Astrocyte (in vitro differentiated cells and primary cell): ENCODE measurements at regions not wholly inside any gene's neighbourhood (a gene's known extent, or its start where the extent isn't known, plus 50 kb on each side); places are given as distances from the start of the nearest gene placed in this dataset.

Experiments used
- DNase-seq: peaks from one replicate; pipeline ENCODE4 v3.0.0-alpha.2; 2010; ENCODE audit warnings: low read depth
- FAIRE-seq: peaks from 2 replicates; lab custom pipeline; 2011; peaks lifted over from hg19 to GRCh38; lab: Jason Lieb, UNC
- H2AFZ ChIP-seq: 2 replicates; pipeline ENCODE4 v1.6.0; 2012; ENCODE audit warnings: low read depth, low read length, inconsistent platforms
- H3K27ac ChIP-seq: 2 replicates; pipeline ENCODE4 v1.5.1; 2011; ENCODE audit warnings: low read depth, low read length, inconsistent platforms
- H3K27me3 ChIP-seq: 2 replicates; pipeline ENCODE4 v1.6.0; 2011; ENCODE audit warnings: low read length, inconsistent platforms; ENCODE audit not compliant: insufficient read depth
- H3K36me3 ChIP-seq: 2 replicates; pipeline ENCODE4 v1.5.1; 2011; ENCODE audit warnings: low read length, inconsistent platforms; ENCODE audit not compliant: insufficient read depth
- H3K4me1 ChIP-seq: 2 replicates; pipeline ENCODE4 v1.5.1; 2011; ENCODE audit warnings: low read length, inconsistent platforms; ENCODE audit not compliant: insufficient read depth
- H3K4me2 ChIP-seq: 2 replicates; pipeline ENCODE4 v1.6.0; 2012; ENCODE audit warnings: low read length, inconsistent platforms
- H3K4me3 ChIP-seq: 2 replicates; pipeline ENCODE4 v1.5.1; 2011; ENCODE audit warnings: low read depth, mild to moderate bottlenecking, low read length, inconsistent platforms; ENCODE audit not compliant: insufficient read depth
- H3K79me2 ChIP-seq: 2 replicates; pipeline ENCODE4 v1.6.0; 2012; ENCODE audit warnings: mild to moderate bottlenecking, low read length, inconsistent platforms; ENCODE audit not compliant: insufficient read depth
- H3K9ac ChIP-seq: 2 replicates; pipeline ENCODE4 v1.6.0; 2012; ENCODE audit warnings: mild to moderate bottlenecking, low read length, inconsistent platforms
- H3K9me3 ChIP-seq: 2 replicates; pipeline ENCODE4 v1.5.1; 2012; ENCODE audit warnings: low read depth, mild to moderate bottlenecking, low read length, inconsistent platforms; ENCODE audit not compliant: insufficient read depth
- H4K20me1 ChIP-seq: 2 replicates; pipeline ENCODE4 v1.6.0; 2012; ENCODE audit warnings: low read length, inconsistent platforms; ENCODE audit not compliant: insufficient read depth
- H3K27ac Mint-ChIP-seq: one replicate; pipeline ENCODE4 v1.8.0; 2021; ENCODE audit warnings: mild to moderate bottlenecking, mixed read lengths; ENCODE audit not compliant: unreplicated experiment
- H3K27me3 Mint-ChIP-seq: one replicate; pipeline ENCODE4 v1.8.0; 2021; ENCODE audit warnings: low read depth, mixed read lengths; ENCODE audit not compliant: unreplicated experiment
- H3K36me3 Mint-ChIP-seq: one replicate; pipeline ENCODE4 v1.8.0; 2021; ENCODE audit warnings: low read depth, mixed read lengths; ENCODE audit not compliant: unreplicated experiment
- H3K4me1 Mint-ChIP-seq: one replicate; pipeline ENCODE4 v1.8.0; 2021; ENCODE audit warnings: low read depth, mixed read lengths; ENCODE audit not compliant: unreplicated experiment
- H3K4me3 Mint-ChIP-seq: one replicate; pipeline ENCODE4 v1.8.0; 2021; ENCODE audit warnings: mild to moderate bottlenecking, moderate library complexity, mixed read lengths; ENCODE audit not compliant: unreplicated experiment
- H3K9me3 Mint-ChIP-seq: one replicate; pipeline ENCODE4 v1.8.0; 2021; ENCODE audit warnings: mild to moderate bottlenecking, mixed read lengths; ENCODE audit not compliant: unreplicated experiment
- CTCF ChIP-seq: IDR thresholded peaks from 2 replicates; pipeline ENCODE4 v1.5.1; 2011; ENCODE audit warnings: low read depth, mild to moderate bottlenecking, inconsistent platforms, low read length, moderate library complexity; ENCODE audit not compliant: insufficient read depth
- EZH2 ChIP-seq: IDR thresholded peaks from 2 replicates; pipeline ENCODE4 v1.6.1; 2012; ENCODE audit warnings: mild to moderate bottlenecking, low read length, inconsistent platforms; ENCODE audit not compliant: insufficient read depth

GRCh38 chr16:13438064-13438463 lies 481.9 kb upstream of the ERCC4 start:
- no peak for DNase-seq

GRCh38 chr16:13439766-13440165 lies 480.2 kb upstream of the ERCC4 start:
- Histone ChIP-seq H3K9me3 (no peaks in the 10 kb centered on the region), H2AFZ (no peak overlapping the region), H3K9ac (no peak overlapping the region), H4K20me1 (no peaks in the 10 kb centered on the region), H3K36me3 (no peaks in the 10 kb centered on the region), H3K4me1 (peaks cover 4% of the 10 kb centered on the region), H3K27me3 (no peaks in the 10 kb centered on the region), H3K27ac (no peak overlapping the region), H3K79me2 (no peaks in the 10 kb centered on the region), H3K4me2 (no peak overlapping the region), H3K4me3 (no peak overlapping the region)
- Mint-ChIP-seq H3K36me3 (peaks cover 2% of the 10 kb centered on the region), H3K4me3 (no peak overlapping the region), H3K9me3 (no peaks in the 10 kb centered on the region), H3K27ac (no peak overlapping the region), H3K27me3 (no peaks in the 10 kb centered on the region), H3K4me1 (peaks cover 23% of the 10 kb centered on the region)
- no peak for FAIRE-seq
- TF ChIP-seq CTCF (no peak), EZH2 (no peak)
- no peak for DNase-seq

More at GRCh38 chr16:13438064-13438463, 481.9 kb upstream of the ERCC4 start:
- TF ChIP-seq CTCF (no peak), EZH2 (no peak)
- Histone ChIP-seq H2AFZ (no peak overlapping the region), H3K27ac (no peak overlapping the region), H4K20me1 (no peaks in the 10 kb centered on the region), H3K9ac (no peak overlapping the region), H3K36me3 (no peaks in the 10 kb centered on the region), H3K79me2 (no peaks in the 10 kb centered on the region), H3K27me3 (no peaks in the 10 kb centered on the region), H3K4me2 (no peak overlapping the region), H3K9me3 (no peaks in the 10 kb centered on the region), H3K4me3 (no peak overlapping the region), H3K4me1 (peaks cover 4% of the 10 kb centered on the region)
- H3K4me1 Mint-ChIP-seq, result peaks cover 26% of the 10 kb centered on the region
- no peak for FAIRE-seq
- H3K9me3 Mint-ChIP-seq, result no peaks in the 10 kb centered on the region
- no peaks in the 10 kb centered on the region for H3K27me3 Mint-ChIP-seq
- peaks cover 2% of the 10 kb centered on the region for H3K36me3 Mint-ChIP-seq
- no peak overlapping the region for H3K27ac Mint-ChIP-seq
- H3K4me3 Mint-ChIP-seq, result no peak overlapping the region

GRCh38 chr16:13441675-13442074 lies 478.3 kb upstream of the ERCC4 start:
- Histone ChIP-seq H3K4me2 (no peak overlapping the region), H3K9ac (no peak overlapping the region), H3K27ac (no peak overlapping the region), H3K4me3 (no peak overlapping the region), H4K20me1 (no peaks in the 10 kb centered on the region), H3K36me3 (no peaks in the 10 kb centered on the region), H3K4me1 (no peaks in the 10 kb centered on the region), H3K27me3 (no peaks in the 10 kb centered on the region), H2AFZ (no peak overlapping the region), H3K79me2 (no peaks in the 10 kb centered on the region), H3K9me3 (no peaks in the 10 kb centered on the region)
- DNase-seq (no peak), FAIRE-seq (no peak)
- peaks cover 6% of the 10 kb centered on the region for H3K4me1 Mint-ChIP-seq
- no peak for TF ChIP-seq CTCF
- no peak for TF ChIP-seq EZH2
- no peak overlapping the region for H3K27ac Mint-ChIP-seq
- H3K4me3 Mint-ChIP-seq, result no peak overlapping the region
- H3K9me3 Mint-ChIP-seq, result no peaks in the 10 kb centered on the region
- peaks cover 2% of the 10 kb centered on the region for H3K36me3 Mint-ChIP-seq
- H3K27me3 Mint-ChIP-seq, result no peaks in the 10 kb centered on the region
